Mesendoderm (in vitro differentiated cells): ENCODE measurements at regions not wholly inside any gene's neighbourhood (a gene's known extent, or its start where the extent isn't known, plus 50 kb on each side); places are given as distances from the start of the nearest gene placed in this dataset.
A peak's percentile ranks its signal among the peaks of the same experiment; 100 is the strongest.

Experiments
- DNase-seq: peaks from one replicate; pipeline ENCODE4 v3.0.0; 2013
- H2AK5ac ChIP-seq: 2 replicates; pipeline ENCODE4 v1.6.1; 2013; ENCODE audit warnings: low read length, inconsistent platforms
- H2BK120ac ChIP-seq: 2 replicates; pipeline ENCODE4 v1.6.1; 2013; ENCODE audit warnings: low read depth, mild to moderate bottlenecking, low read length, moderate library complexity, mixed read lengths
- H2BK15ac ChIP-seq: replicated peaks from 2 replicates; pipeline ENCODE4 v1.6.1; 2013; ENCODE audit warnings: low read depth, mild to moderate bottlenecking, moderate library complexity
- H2BK5ac ChIP-seq: 2 replicates; pipeline ENCODE4 v1.6.1; 2013; ENCODE audit warnings: low read length, inconsistent platforms
- H3K18ac ChIP-seq: 2 replicates; pipeline ENCODE4 v1.6.1; 2013; ENCODE audit warnings: mild to moderate bottlenecking, low read length, mixed read lengths
- H3K23ac ChIP-seq: one replicate; pipeline ENCODE4 v1.6.1; 2013; ENCODE audit warnings: low read length
- H3K27ac ChIP-seq: 2 replicates; pipeline ENCODE4 v1.5.1; 2013; ENCODE audit warnings: low read depth, mild to moderate bottlenecking, inconsistent platforms, low read length, moderate library complexity
- H3K27me3 ChIP-seq: 2 replicates; pipeline ENCODE4 v1.6.1; 2013; ENCODE audit warnings: low read length, control low read depth, mild to moderate bottlenecking, inconsistent platforms; ENCODE audit not compliant: insufficient read depth, poor library complexity
- H3K36me3 ChIP-seq: 2 replicates; pipeline ENCODE4 v1.6.1; 2013; ENCODE audit warnings: low read length, inconsistent platforms; ENCODE audit not compliant: control insufficient read depth, insufficient read depth
- H3K4ac ChIP-seq: one replicate; pipeline ENCODE4 v1.6.1; 2013; ENCODE audit warnings: low read depth, mild to moderate bottlenecking, low read length, moderate library complexity
- H3K4me1 ChIP-seq: 2 replicates; pipeline ENCODE4 v1.6.1; 2013; ENCODE audit warnings: low read depth, low read length, inconsistent platforms; ENCODE audit not compliant: control insufficient read depth
- H3K4me2 ChIP-seq: 2 replicates; pipeline ENCODE4 v1.6.1; 2013; ENCODE audit warnings: low read length
- H3K4me3 ChIP-seq: 2 replicates; pipeline ENCODE4 v1.5.1; 2013; ENCODE audit warnings: mild to moderate bottlenecking, low read length
- H3K56ac ChIP-seq: one replicate; pipeline ENCODE4 v1.6.1; 2013; ENCODE audit warnings: low read length
- H3K79me1 ChIP-seq: 2 replicates; pipeline ENCODE4 v1.6.1; 2013; ENCODE audit warnings: low read length, inconsistent platforms
- H3K79me2 ChIP-seq: 2 replicates; pipeline ENCODE4 v1.6.1; 2013; ENCODE audit warnings: mild to moderate bottlenecking, low read length; ENCODE audit not compliant: control insufficient read depth, insufficient read depth
- H3K9ac ChIP-seq: 2 replicates; pipeline ENCODE4 v1.6.1; 2013; ENCODE audit warnings: low read length, inconsistent platforms
- H4K5ac ChIP-seq: one replicate; pipeline ENCODE4 v1.6.1; 2013; ENCODE audit warnings: low read length
- H4K8ac ChIP-seq: one replicate; pipeline ENCODE4 v1.6.1; 2013; ENCODE audit warnings: low read depth, mild to moderate bottlenecking, control low read depth, low read length, moderate library complexity
- WGBS: extraction: QIAGEN DNeasy Blood & Tissue Kit; methylation state at CpG from one replicate; pipeline ENCODE4 v1.1.7; 2013; ENCODE audit warnings: low lambda C conversion rate, missing lambda C conversion rate; ENCODE audit not compliant: insufficient coverage; ENCODE audit errors: extremely low coverage; 5-methylcytosine and 5-hydroxymethylcytosine counted together

DNA sequence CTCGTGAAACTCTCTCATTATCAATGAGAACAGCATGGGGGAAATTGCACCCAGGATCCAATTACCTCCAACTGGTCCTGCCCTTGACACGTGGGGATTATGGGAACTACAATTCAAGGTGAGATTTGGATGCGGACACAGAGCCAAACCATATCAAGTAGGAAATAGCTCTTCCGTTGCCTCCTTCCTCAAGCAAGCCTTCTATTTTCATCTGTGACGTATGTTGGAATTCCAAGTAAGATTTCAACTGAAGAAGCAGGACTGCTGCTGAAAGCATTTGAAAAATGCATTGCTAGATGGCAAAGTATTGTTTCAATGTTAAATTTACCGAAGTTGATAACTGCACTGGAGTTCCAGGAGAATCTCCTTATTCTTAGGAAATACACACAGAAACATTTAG is 178.1 kb upstream of the GALNT17 start:
- no peaks in the 10 kb centered on the region for H3K27me3 ChIP-seq
- DNase-seq, result peak; percentile 45
- no peak overlapping the region for H3K4ac ChIP-seq
- peaks cover 12% of the 10 kb centered on the region for H3K4me1 ChIP-seq
- no peak overlapping the region for H2BK15ac ChIP-seq
- H3K18ac ChIP-seq, result no peak overlapping the region
- H3K4me3 ChIP-seq, result no peak overlapping the region
- H3K36me3 ChIP-seq, result no peaks in the 10 kb centered on the region
- no peak overlapping the region for H3K4me2 ChIP-seq
- no peak overlapping the region for H3K23ac ChIP-seq
- no peak overlapping the region for H4K8ac ChIP-seq
- H2AK5ac ChIP-seq, result no peak overlapping the region
- WGBS, result no CpG with 5 or more reads among the region's 6 CpGs
- H3K56ac ChIP-seq, result no peak overlapping the region
- no peak overlapping the region for H2BK120ac ChIP-seq
- H3K79me1 ChIP-seq, result no peaks in the 10 kb centered on the region
- H3K9ac ChIP-seq, result no peak overlapping the region
- H3K79me2 ChIP-seq, result no peaks in the 10 kb centered on the region
- no peak overlapping the region for H2BK5ac ChIP-seq
- no peak overlapping the region for H4K5ac ChIP-seq
- no peak overlapping the region for H3K27ac ChIP-seq

DNA sequence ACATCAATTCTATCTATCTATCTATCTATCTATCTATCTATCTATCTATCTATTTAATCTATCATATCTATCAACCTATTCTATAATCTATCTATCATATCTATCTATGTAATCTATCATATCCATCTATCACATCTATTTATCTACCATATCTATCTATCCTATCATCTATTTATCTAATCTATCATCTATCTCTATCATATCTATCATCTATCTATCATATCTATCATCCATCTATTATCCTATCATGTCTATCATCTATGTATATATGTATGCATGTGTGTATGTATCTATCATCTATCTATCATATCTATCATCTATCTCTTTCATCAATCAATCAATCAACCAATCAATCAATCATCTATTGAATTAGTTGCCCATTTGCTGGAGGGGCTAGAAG is 159.3 kb upstream of the GALNT17 start:
- Histone ChIP-seq H3K79me1 (no peaks in the 10 kb centered on the region), H4K5ac (no peak overlapping the region), H3K27ac (no peak overlapping the region), H4K8ac (no peak overlapping the region), H3K18ac (no peak overlapping the region), H3K9ac (no peak overlapping the region), H3K4me1 (peaks cover 5% of the 10 kb centered on the region), H3K4ac (no peak overlapping the region), H3K4me3 (no peak overlapping the region), H3K36me3 (no peaks in the 10 kb centered on the region), H3K79me2 (no peaks in the 10 kb centered on the region), H3K56ac (no peak overlapping the region), H3K23ac (no peak overlapping the region), H2BK15ac (no peak overlapping the region), H2BK5ac (no peak overlapping the region), H3K27me3 (no peaks in the 10 kb centered on the region), H2AK5ac (no peak overlapping the region), H2BK120ac (no peak overlapping the region), H3K4me2 (no peak overlapping the region)
- DNase-seq, result no peak

DNA sequence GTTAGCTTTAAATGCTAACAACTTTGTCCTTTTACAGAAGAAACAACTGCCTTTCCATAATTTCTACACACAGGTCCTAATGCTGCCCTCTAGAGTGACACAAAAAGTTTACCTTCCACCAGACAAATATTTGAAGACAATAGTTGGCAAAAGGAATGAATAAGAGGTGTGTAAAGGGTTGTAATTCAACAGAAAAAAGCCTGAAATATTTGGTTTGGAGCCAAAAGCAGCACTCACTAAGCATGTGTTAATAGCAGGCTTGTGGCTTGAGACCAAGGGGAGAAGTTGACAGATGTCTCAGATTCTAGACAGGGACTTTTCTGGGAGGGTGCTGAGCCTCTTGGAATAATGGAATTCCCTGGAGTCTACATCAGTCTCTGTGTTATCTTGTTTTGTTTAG is 156.2 kb upstream of the GALNT17 start:
- Histone ChIP-seq H3K4me1 (peaks cover 5% of the 10 kb centered on the region), H3K27me3 (no peaks in the 10 kb centered on the region), H2AK5ac (no peak overlapping the region), H3K4ac (no peak overlapping the region), H3K36me3 (no peaks in the 10 kb centered on the region), H4K5ac (no peak overlapping the region), H2BK15ac (no peak overlapping the region), H3K79me2 (no peaks in the 10 kb centered on the region), H3K4me3 (no peak overlapping the region), H3K23ac (no peak overlapping the region), H3K9ac (no peak overlapping the region), H2BK5ac (no peak overlapping the region), H2BK120ac (no peak overlapping the region), H3K18ac (no peak overlapping the region), H3K79me1 (no peaks in the 10 kb centered on the region), H4K8ac (no peak overlapping the region), H3K27ac (no peak overlapping the region), H3K56ac (no peak overlapping the region), H3K4me2 (no peak overlapping the region)
- DNase-seq, result no peak

DNA sequence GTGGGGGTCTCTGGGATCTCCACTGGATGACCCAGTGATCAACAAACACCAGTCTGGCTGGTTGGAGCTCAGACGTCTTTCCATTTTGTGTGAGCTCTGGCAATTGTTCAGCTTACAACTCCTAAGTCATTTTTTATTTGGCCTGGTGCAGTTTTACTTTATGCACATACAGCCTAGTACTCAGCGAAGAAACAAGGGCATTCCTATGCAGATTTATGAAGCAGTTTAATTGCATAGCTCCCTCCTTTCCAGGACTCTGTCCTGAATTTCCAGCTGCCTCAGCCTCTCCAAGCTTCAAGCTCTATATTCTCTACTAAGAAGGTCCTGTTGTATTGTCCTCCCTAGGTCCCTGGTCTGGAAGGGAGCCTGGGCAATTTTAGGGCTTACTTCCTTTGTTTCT is 145.6 kb upstream of the GALNT17 start:
- Histone ChIP-seq H3K4me1 (no peaks in the 10 kb centered on the region), H3K4me2 (no peak overlapping the region), H3K23ac (no peak overlapping the region), H3K36me3 (no peaks in the 10 kb centered on the region), H2BK5ac (no peak overlapping the region), H4K8ac (no peak overlapping the region), H3K79me1 (no peaks in the 10 kb centered on the region), H3K9ac (no peak overlapping the region), H3K4ac (no peak overlapping the region), H3K4me3 (no peak overlapping the region), H2BK15ac (no peak overlapping the region), H2AK5ac (no peak overlapping the region), H4K5ac (no peak overlapping the region), H3K56ac (no peak overlapping the region), H2BK120ac (no peak overlapping the region), H3K27ac (no peak overlapping the region), H3K27me3 (no peaks in the 10 kb centered on the region), H3K79me2 (no peaks in the 10 kb centered on the region), H3K18ac (no peak overlapping the region)
- WGBS, result no CpG with 5 or more reads among the region's 2 CpGs
- DNase-seq, result no peak

DNA sequence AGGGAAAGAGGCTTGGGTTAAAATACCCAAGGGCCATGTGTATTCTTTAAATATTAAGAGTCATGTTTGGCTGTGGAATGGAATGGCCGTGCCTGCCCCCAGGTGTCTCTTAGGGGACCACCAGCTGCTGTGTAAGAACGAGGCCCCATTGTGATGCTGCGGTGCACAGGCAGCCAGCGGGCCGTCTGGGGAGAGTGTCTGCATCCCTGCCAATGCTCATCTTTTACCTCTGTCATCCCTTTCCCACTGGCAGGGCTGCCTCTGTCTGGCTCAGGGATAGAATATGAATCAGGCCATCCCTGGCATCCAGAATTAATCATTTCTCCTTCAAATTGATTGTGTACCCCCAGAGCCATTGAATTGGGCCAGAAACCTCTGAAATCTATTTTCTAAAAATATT is 137.8 kb upstream of the GALNT17 start:
- Histone ChIP-seq H3K56ac (no peak overlapping the region), H3K4me3 (no peak overlapping the region), H3K9ac (no peak overlapping the region), H4K5ac (no peak overlapping the region), H2BK120ac (no peak overlapping the region), H3K23ac (no peak overlapping the region), H3K27me3 (no peaks in the 10 kb centered on the region), H3K79me1 (no peaks in the 10 kb centered on the region), H2BK5ac (no peak overlapping the region), H3K79me2 (no peaks in the 10 kb centered on the region), H3K27ac (no peak overlapping the region), H3K4me1 (no peaks in the 10 kb centered on the region), H4K8ac (no peak overlapping the region), H3K4me2 (no peak overlapping the region), H3K4ac (no peak overlapping the region), H3K18ac (no peak overlapping the region), H2AK5ac (no peak overlapping the region), H3K36me3 (no peaks in the 10 kb centered on the region), H2BK15ac (no peak overlapping the region)
- WGBS, result no CpG with 5 or more reads among the region's 5 CpGs
- DNase-seq, result no peak

DNA sequence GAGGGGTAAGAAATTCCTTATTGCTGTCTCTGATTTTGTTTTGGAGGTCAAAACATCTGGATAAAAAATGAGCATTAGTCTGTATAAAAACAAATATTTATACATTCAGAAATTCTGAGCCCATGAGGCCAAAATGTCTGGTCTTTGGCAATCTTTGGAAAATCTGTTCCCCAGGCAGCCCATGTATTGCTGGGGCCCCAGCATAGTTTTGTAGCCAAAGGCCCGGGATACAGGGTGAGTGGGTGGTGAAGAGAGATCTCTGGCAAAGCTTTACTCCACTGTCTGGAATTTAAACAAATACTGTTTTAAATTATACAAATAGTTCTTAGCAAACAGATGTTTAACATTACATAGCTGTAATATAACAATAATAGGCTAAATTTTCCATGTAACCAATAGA is 134.7 kb upstream of the GALNT17 start:
- Histone ChIP-seq H3K79me2 (no peaks in the 10 kb centered on the region), H3K4me1 (no peaks in the 10 kb centered on the region), H2BK5ac (no peak overlapping the region), H2AK5ac (no peak overlapping the region), H3K36me3 (no peaks in the 10 kb centered on the region), H4K5ac (no peak overlapping the region), H3K9ac (no peak overlapping the region), H2BK15ac (no peak overlapping the region), H3K18ac (no peak overlapping the region), H3K4me3 (no peak overlapping the region), H3K79me1 (no peaks in the 10 kb centered on the region), H3K27me3 (no peaks in the 10 kb centered on the region), H2BK120ac (no peak overlapping the region), H3K4me2 (no peak overlapping the region), H3K27ac (no peak overlapping the region), H3K23ac (no peak overlapping the region), H3K56ac (no peak overlapping the region), H4K8ac (no peak overlapping the region), H3K4ac (no peak overlapping the region)
- no peak for DNase-seq
- no CpG with 5 or more reads among the region's 1 CpG for WGBS
